ENCODE measurements at regions not wholly inside any gene's neighbourhood (a gene's known extent, or its start where the extent isn't known, plus 50 kb on each side); places are given as distances from the start of the nearest gene placed in this dataset.

GRCh38 chr2:9113262-9113661, 93.3 kb upstream of the ASAP2 start:
- Histone ChIP-seq H4K20me1 (ENCODE audit: insufficient read depth, low read length) (no peaks in the 10 kb centered on the region), H3K27ac (ENCODE audit: low read depth, low read length, poor library complexity, severe bottlenecking) (no peak overlapping the region), H3K4me3 (ENCODE audit: low read depth, low read length, poor library complexity, severe bottlenecking) (no peak overlapping the region), H3K9me2 (ENCODE audit: low read depth, low read length) (no peaks in the 10 kb centered on the region), H3K36me3 (ENCODE audit: insufficient read depth, low read length) (no peaks in the 10 kb centered on the region), H3K4me1 (ENCODE audit: insufficient read depth, low read length, severe bottlenecking) (no peaks in the 10 kb centered on the region), H3K9me3 (ENCODE audit: low read length) (no peaks in the 10 kb centered on the region), H3F3A (ENCODE audit: insufficient read depth, low read length) (no peaks in the 10 kb centered on the region), H2AFZ (ENCODE audit: low read length) (no peak overlapping the region), H3K79me2 (ENCODE audit: insufficient read depth, low read length) (no peaks in the 10 kb centered on the region), H3K9ac (ENCODE audit: low read length) (no peak overlapping the region), H3K27me3 (ENCODE audit: insufficient read depth, low read length) (no peaks in the 10 kb centered on the region; the same call in 1 of the 2 replicates), H3K4me2 (ENCODE audit: low read length) (no peak overlapping the region)
- TF ChIP-seq EZH2 (IDR thresholded peaks at IDR 0.05; ENCODE audit: borderline replicate concordance, low read length), result no peak
- no peak for TF ChIP-seq CTCF (IDR thresholded peaks at IDR 0.05; ENCODE audit: low read length)

- Histone ChIP-seq H3K4me3 (ENCODE audit: low read depth, low read length, poor library complexity, severe bottlenecking) (no peak overlapping the region), H2AFZ (ENCODE audit: low read length) (no peak overlapping the region), H3F3A (ENCODE audit: insufficient read depth, low read length) (no peaks in the 10 kb centered on the region), H3K27ac (ENCODE audit: low read depth, low read length, poor library complexity, severe bottlenecking) (no peak overlapping the region), H4K20me1 (ENCODE audit: insufficient read depth, low read length) (no peaks in the 10 kb centered on the region), H3K79me2 (ENCODE audit: insufficient read depth, low read length) (no peaks in the 10 kb centered on the region), H3K4me2 (ENCODE audit: low read length) (no peak overlapping the region), H3K9ac (ENCODE audit: low read length) (no peak overlapping the region), H3K4me1 (ENCODE audit: insufficient read depth, low read length, severe bottlenecking) (no peaks in the 10 kb centered on the region), H3K27me3 (ENCODE audit: insufficient read depth, low read length) (no peaks in the 10 kb centered on the region; the same call in 1 of the 2 replicates), H3K36me3 (ENCODE audit: insufficient read depth, low read length) (no peaks in the 10 kb centered on the region), H3K9me3 (ENCODE audit: low read length) (no peaks in the 10 kb centered on the region), H3K9me2 (ENCODE audit: low read depth, low read length) (no peaks in the 10 kb centered on the region)
- TF ChIP-seq EZH2 (IDR thresholded peaks at IDR 0.05; ENCODE audit: borderline replicate concordance, low read length) (no peak), CTCF (IDR thresholded peaks at IDR 0.05; ENCODE audit: low read length) (no peak)
These were observed 94.4 kb upstream of the ASAP2 start for GRCh38 chr2:9112079-9112721.

- no peak overlapping the region for H3K4me3 ChIP-seq (ENCODE audit: low read depth, low read length, poor library complexity, severe bottlenecking)
- no peaks in the 10 kb centered on the region for H4K20me1 ChIP-seq (ENCODE audit: insufficient read depth, low read length)
- no peak overlapping the region for H3K4me2 ChIP-seq (ENCODE audit: low read length)
- no peaks in the 10 kb centered on the region for H3K4me1 ChIP-seq (ENCODE audit: insufficient read depth, low read length, severe bottlenecking)
- H3K27ac ChIP-seq (ENCODE audit: low read depth, low read length, poor library complexity, severe bottlenecking), result no peak overlapping the region
- no peaks in the 10 kb centered on the region for H3K36me3 ChIP-seq (ENCODE audit: insufficient read depth, low read length)
- TF ChIP-seq CTCF (IDR thresholded peaks at IDR 0.05; ENCODE audit: low read length) (peak; percentile 12; the same call in 1 of the 2 replicates), EZH2 (IDR thresholded peaks at IDR 0.05; ENCODE audit: borderline replicate concordance, low read length) (no peak)
- no peaks in the 10 kb centered on the region for H3K9me2 ChIP-seq (ENCODE audit: low read depth, low read length)
- no peak overlapping the region for H2AFZ ChIP-seq (ENCODE audit: low read length)
- H3K9me3 ChIP-seq (ENCODE audit: low read length), result no peaks in the 10 kb centered on the region
- H3K27me3 ChIP-seq (ENCODE audit: insufficient read depth, low read length), result no peaks in the 10 kb centered on the region; the same call in 1 of the 2 replicates
- H3K9ac ChIP-seq (ENCODE audit: low read length), result no peak overlapping the region
- H3K79me2 ChIP-seq (ENCODE audit: insufficient read depth, low read length), result no peaks in the 10 kb centered on the region
- no peaks in the 10 kb centered on the region for H3F3A ChIP-seq (ENCODE audit: insufficient read depth, low read length)
These were observed 95.6 kb upstream of the ASAP2 start for GRCh38 chr2:9110893-9111569.
